ENCODE measurements at regions not wholly inside any gene's neighbourhood (a gene's known extent, or its start where the extent isn't known, plus 50 kb on each side); places are given as distances from the start of the nearest gene placed in this dataset.

- Histone ChIP-seq H3K27me3 (ENCODE audit: control insufficient read depth in 1 of 2, insufficient read depth in 2 of 2, low read length in 2 of 2) (no peaks in the 10 kb centered on the region), H3K4me1 (ENCODE audit: control insufficient read depth, insufficient read depth, low read length) (no peaks in the 10 kb centered on the region), H3K4me3 (ENCODE audit: low read length in 2 of 2) (no peak overlapping the region), H3K9ac (ENCODE audit: low read length in 2 of 2) (no peak overlapping the region), H3K27ac (ENCODE audit: low read length) (no peak overlapping the region), H3K36me3 (ENCODE audit: control insufficient read depth in 2 of 2, insufficient read depth in 2 of 2, low read length in 2 of 2) (no peaks in the 10 kb centered on the region), H3K9me3 (ENCODE audit: control insufficient read depth in 2 of 2, low read length in 2 of 2) (no peaks in the 10 kb centered on the region)
Measured at GRCh38 chr4:20544645-20545044, 155.6 kb upstream of the PACRGL start.

GRCh38 chr4:20552004-20552403, 148.3 kb upstream of the PACRGL start:
- no peaks in the 10 kb centered on the region for H3K4me1 ChIP-seq (ENCODE audit: control insufficient read depth, insufficient read depth, low read length)
- H3K27me3 ChIP-seq (ENCODE audit: control insufficient read depth in 1 of 2, insufficient read depth in 2 of 2, low read length in 2 of 2): no peaks in the 10 kb centered on the region
- no peak overlapping the region for H3K9ac ChIP-seq (ENCODE audit: low read length in 2 of 2)
- H3K36me3 ChIP-seq (ENCODE audit: control insufficient read depth in 2 of 2, insufficient read depth in 2 of 2, low read length in 2 of 2): no peaks in the 10 kb centered on the region
- H3K4me3 ChIP-seq (ENCODE audit: low read length in 2 of 2): no peak overlapping the region
- H3K9me3 ChIP-seq (ENCODE audit: control insufficient read depth in 2 of 2, low read length in 2 of 2): no peaks in the 10 kb centered on the region
- no peak overlapping the region for H3K27ac ChIP-seq (ENCODE audit: low read length)

DNA sequence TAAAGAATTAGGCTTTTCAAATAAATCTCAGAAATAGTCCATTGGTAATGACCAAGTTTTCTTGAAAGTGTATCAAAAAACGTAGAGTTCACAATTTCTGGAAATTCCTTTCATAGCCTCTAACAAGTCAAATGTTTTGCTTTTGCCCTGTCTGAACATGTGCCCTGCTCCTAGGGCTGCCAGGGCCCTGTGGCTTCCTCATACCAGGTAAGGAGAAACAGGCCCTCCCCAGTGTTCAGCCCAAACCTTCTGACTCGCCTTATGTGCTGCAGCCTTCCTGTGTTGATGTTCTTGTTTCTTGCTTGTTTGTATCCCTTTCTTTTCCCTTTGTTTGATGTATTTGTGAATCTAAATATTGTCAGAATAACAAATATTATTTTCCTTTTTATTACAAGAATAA, 146.1 kb upstream of the PACRGL start:
- no peaks in the 10 kb centered on the region for H3K27me3 ChIP-seq (ENCODE audit: control insufficient read depth in 1 of 2, insufficient read depth in 2 of 2, low read length in 2 of 2)
- no peak overlapping the region for H3K27ac ChIP-seq (ENCODE audit: low read length)
- no peak overlapping the region for H3K4me3 ChIP-seq (ENCODE audit: low read length in 2 of 2)
- no peak overlapping the region for H3K9ac ChIP-seq (ENCODE audit: low read length in 2 of 2)
- H3K36me3 ChIP-seq (ENCODE audit: control insufficient read depth in 2 of 2, insufficient read depth in 2 of 2, low read length in 2 of 2): no peaks in the 10 kb centered on the region
- H3K4me1 ChIP-seq (ENCODE audit: control insufficient read depth, insufficient read depth, low read length): no peaks in the 10 kb centered on the region
- no peaks in the 10 kb centered on the region for H3K9me3 ChIP-seq (ENCODE audit: control insufficient read depth in 2 of 2, low read length in 2 of 2)

- Histone ChIP-seq H3K27me3 (ENCODE audit: control insufficient read depth in 1 of 2, insufficient read depth in 2 of 2, low read length in 2 of 2) (no peaks in the 10 kb centered on the region), H3K9me3 (ENCODE audit: control insufficient read depth in 2 of 2, low read length in 2 of 2) (no peaks in the 10 kb centered on the region), H3K9ac (ENCODE audit: low read length in 2 of 2) (no peak overlapping the region), H3K27ac (ENCODE audit: low read length) (no peak overlapping the region), H3K4me3 (ENCODE audit: low read length in 2 of 2) (no peak overlapping the region), H3K36me3 (ENCODE audit: control insufficient read depth in 2 of 2, insufficient read depth in 2 of 2, low read length in 2 of 2) (no peaks in the 10 kb centered on the region), H3K4me1 (ENCODE audit: control insufficient read depth, insufficient read depth, low read length) (no peaks in the 10 kb centered on the region)
Measured at GRCh38 chr4:20565075-20565721, 135.1 kb upstream of the PACRGL start.

DNA sequence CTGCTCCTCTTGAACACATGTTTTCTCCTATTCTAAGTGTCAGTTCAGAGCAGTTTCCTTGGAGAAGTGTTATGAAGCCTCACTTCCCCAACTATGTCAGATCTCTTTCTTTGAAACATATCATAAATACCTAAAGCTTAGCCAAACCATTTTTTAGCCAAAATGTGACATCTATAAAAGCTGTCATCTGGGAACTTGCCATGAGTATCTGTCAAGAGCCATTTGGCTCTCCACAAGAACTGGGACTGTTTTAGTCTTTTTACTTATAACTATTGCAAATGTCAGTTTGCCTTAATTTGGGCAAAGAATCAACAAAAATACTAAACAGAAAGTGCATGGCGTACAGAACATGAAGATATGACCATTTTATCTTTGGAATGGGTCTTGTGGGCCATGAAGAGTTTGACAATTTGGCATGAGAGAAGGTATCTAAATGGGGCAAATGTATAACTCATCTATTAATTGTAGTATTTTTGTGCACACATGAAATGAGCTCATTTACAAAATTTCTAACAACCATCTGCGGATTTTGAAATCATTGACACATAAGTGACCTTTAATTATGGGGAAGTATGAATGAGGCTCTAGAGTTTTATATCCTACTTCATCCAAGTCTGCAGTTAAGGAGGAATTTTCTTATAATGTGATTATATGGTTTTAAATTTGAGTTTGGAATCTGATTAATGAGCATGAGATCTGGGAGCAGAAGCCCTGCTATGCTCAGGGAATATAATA, 129.1 kb upstream of the PACRGL start:
- H3K4me1 ChIP-seq (ENCODE audit: control insufficient read depth, insufficient read depth, low read length): no peaks in the 10 kb centered on the region
- H3K36me3 ChIP-seq (ENCODE audit: control insufficient read depth in 2 of 2, insufficient read depth in 2 of 2, low read length in 2 of 2): no peaks in the 10 kb centered on the region
- H3K9me3 ChIP-seq (ENCODE audit: control insufficient read depth in 2 of 2, low read length in 2 of 2): no peaks in the 10 kb centered on the region
- no peak overlapping the region for H3K9ac ChIP-seq (ENCODE audit: low read length in 2 of 2)
- H3K4me3 ChIP-seq (ENCODE audit: low read length in 2 of 2): no peak overlapping the region
- H3K27me3 ChIP-seq (ENCODE audit: control insufficient read depth in 1 of 2, insufficient read depth in 2 of 2, low read length in 2 of 2): no peaks in the 10 kb centered on the region
- no peak overlapping the region for H3K27ac ChIP-seq (ENCODE audit: low read length)

DNA sequence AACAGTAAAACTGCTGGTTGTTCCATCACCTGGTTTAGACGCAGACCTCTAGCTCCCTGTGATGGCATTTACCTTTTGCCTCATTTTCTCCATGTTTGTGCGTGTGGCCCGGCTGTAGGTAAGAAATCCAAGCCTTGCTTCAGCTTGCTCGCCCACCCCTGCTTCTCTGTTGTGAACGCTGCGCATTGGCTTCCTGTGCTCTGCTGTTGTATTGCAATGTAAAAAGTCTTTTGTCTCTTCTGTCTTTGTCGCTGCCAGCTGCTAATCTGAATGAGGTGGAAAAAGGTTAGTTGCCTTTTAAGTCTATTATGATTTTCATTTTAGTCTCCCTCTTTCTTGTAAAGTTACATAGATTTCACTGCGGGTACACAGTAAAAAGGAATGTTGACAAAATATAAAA, 127.3 kb upstream of the PACRGL start:
- Histone ChIP-seq H3K9ac (ENCODE audit: low read length in 2 of 2) (no peak overlapping the region), H3K4me1 (ENCODE audit: control insufficient read depth, insufficient read depth, low read length) (no peaks in the 10 kb centered on the region), H3K4me3 (ENCODE audit: low read length in 2 of 2) (no peak overlapping the region), H3K27ac (ENCODE audit: low read length) (no peak overlapping the region), H3K27me3 (ENCODE audit: control insufficient read depth in 1 of 2, insufficient read depth in 2 of 2, low read length in 2 of 2) (no peaks in the 10 kb centered on the region), H3K36me3 (ENCODE audit: control insufficient read depth in 2 of 2, insufficient read depth in 2 of 2, low read length in 2 of 2) (no peaks in the 10 kb centered on the region), H3K9me3 (ENCODE audit: control insufficient read depth in 2 of 2, low read length in 2 of 2) (no peaks in the 10 kb centered on the region)

- H3K27ac ChIP-seq (ENCODE audit: low read length): no peak overlapping the region
- H3K9ac ChIP-seq (ENCODE audit: low read length in 2 of 2): no peak overlapping the region
- H3K4me1 ChIP-seq (ENCODE audit: control insufficient read depth, insufficient read depth, low read length): no peaks in the 10 kb centered on the region
- H3K4me3 ChIP-seq (ENCODE audit: low read length in 2 of 2): no peak overlapping the region
- no peaks in the 10 kb centered on the region for H3K9me3 ChIP-seq (ENCODE audit: control insufficient read depth in 2 of 2, low read length in 2 of 2)
- no peaks in the 10 kb centered on the region for H3K27me3 ChIP-seq (ENCODE audit: control insufficient read depth in 1 of 2, insufficient read depth in 2 of 2, low read length in 2 of 2)
- H3K36me3 ChIP-seq (ENCODE audit: control insufficient read depth in 2 of 2, insufficient read depth in 2 of 2, low read length in 2 of 2): no peaks in the 10 kb centered on the region
Measured at GRCh38 chr4:20574986-20575385, 125.3 kb upstream of the PACRGL start.

DNA sequence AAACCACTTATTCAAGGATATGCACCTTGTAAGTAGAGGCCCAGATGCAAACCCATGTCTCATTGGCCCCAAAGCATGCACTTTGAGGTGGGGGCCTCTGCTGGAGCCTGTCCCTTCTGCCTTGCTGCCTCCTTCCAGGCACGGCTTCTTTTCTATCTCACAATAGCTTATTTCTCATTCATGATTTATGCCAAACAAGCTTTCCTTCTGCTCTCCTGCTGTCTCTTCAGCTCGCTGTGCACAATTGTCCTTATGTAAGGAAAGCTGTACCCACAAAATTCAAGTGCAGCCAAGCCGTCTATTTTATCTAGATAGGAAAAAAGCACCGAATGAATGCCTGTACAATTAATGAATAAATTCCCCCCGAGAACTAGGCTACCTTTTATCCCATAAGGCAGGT, 124.8 kb upstream of the PACRGL start:
- H3K9me3 ChIP-seq (ENCODE audit: control insufficient read depth in 2 of 2, low read length in 2 of 2): no peaks in the 10 kb centered on the region
- H3K27ac ChIP-seq (ENCODE audit: low read length): no peak overlapping the region
- no peak overlapping the region for H3K9ac ChIP-seq (ENCODE audit: low read length in 2 of 2)
- no peaks in the 10 kb centered on the region for H3K4me1 ChIP-seq (ENCODE audit: control insufficient read depth, insufficient read depth, low read length)
- H3K4me3 ChIP-seq (ENCODE audit: low read length in 2 of 2): no peak overlapping the region
- no peaks in the 10 kb centered on the region for H3K27me3 ChIP-seq (ENCODE audit: control insufficient read depth in 1 of 2, insufficient read depth in 2 of 2, low read length in 2 of 2)
- no peaks in the 10 kb centered on the region for H3K36me3 ChIP-seq (ENCODE audit: control insufficient read depth in 2 of 2, insufficient read depth in 2 of 2, low read length in 2 of 2)

GRCh38 chr4:20576861-20577260, 123.4 kb upstream of the PACRGL start:
- Histone ChIP-seq H3K9me3 (ENCODE audit: control insufficient read depth in 2 of 2, low read length in 2 of 2) (no peaks in the 10 kb centered on the region), H3K4me3 (ENCODE audit: low read length in 2 of 2) (no peak overlapping the region), H3K4me1 (ENCODE audit: control insufficient read depth, insufficient read depth, low read length) (no peaks in the 10 kb centered on the region), H3K27ac (ENCODE audit: low read length) (no peak overlapping the region), H3K9ac (ENCODE audit: low read length in 2 of 2) (no peak overlapping the region), H3K27me3 (ENCODE audit: control insufficient read depth in 1 of 2, insufficient read depth in 2 of 2, low read length in 2 of 2) (no peaks in the 10 kb centered on the region), H3K36me3 (ENCODE audit: control insufficient read depth in 2 of 2, insufficient read depth in 2 of 2, low read length in 2 of 2) (no peaks in the 10 kb centered on the region)

GRCh38 chr4:20577702-20578101, 122.6 kb upstream of the PACRGL start:
- Histone ChIP-seq H3K4me3 (ENCODE audit: low read length in 2 of 2) (no peak overlapping the region), H3K4me1 (ENCODE audit: control insufficient read depth, insufficient read depth, low read length) (no peaks in the 10 kb centered on the region), H3K36me3 (ENCODE audit: control insufficient read depth in 2 of 2, insufficient read depth in 2 of 2, low read length in 2 of 2) (no peaks in the 10 kb centered on the region), H3K27ac (ENCODE audit: low read length) (no peak overlapping the region), H3K9ac (ENCODE audit: low read length in 2 of 2) (no peak overlapping the region), H3K27me3 (ENCODE audit: control insufficient read depth in 1 of 2, insufficient read depth in 2 of 2, low read length in 2 of 2) (no peaks in the 10 kb centered on the region), H3K9me3 (ENCODE audit: control insufficient read depth in 2 of 2, low read length in 2 of 2) (no peaks in the 10 kb centered on the region)

- H3K9ac ChIP-seq (ENCODE audit: low read length in 2 of 2): no peak overlapping the region
- H3K27me3 ChIP-seq (ENCODE audit: control insufficient read depth in 1 of 2, insufficient read depth in 2 of 2, low read length in 2 of 2): no peaks in the 10 kb centered on the region
- no peak overlapping the region for H3K4me3 ChIP-seq (ENCODE audit: low read length in 2 of 2)
- H3K36me3 ChIP-seq (ENCODE audit: control insufficient read depth in 2 of 2, insufficient read depth in 2 of 2, low read length in 2 of 2): no peaks in the 10 kb centered on the region
- H3K4me1 ChIP-seq (ENCODE audit: control insufficient read depth, insufficient read depth, low read length): no peaks in the 10 kb centered on the region
- H3K9me3 ChIP-seq (ENCODE audit: control insufficient read depth in 2 of 2, low read length in 2 of 2): no peaks in the 10 kb centered on the region
- H3K27ac ChIP-seq (ENCODE audit: low read length): no peak overlapping the region
Measured at GRCh38 chr4:20580907-20581306, 119.4 kb upstream of the PACRGL start.
